Activated T-helper 1 cell treated with anti-CD3 and anti-CD28 coated beads, Interleukin-12 subunit alpha, Interleukin-12 subunit beta, Interleukin-2, Interleukin-4 antibody, amounts not matched to agents 30 ng/mL and 10 ng/mL and 1 ng/mL, durations not matched to agents 14 hours and 24 hours and 36 hours (primary cell): ENCODE measurements at regions not wholly inside any gene's neighbourhood (a gene's known extent, or its start where the extent isn't known, plus 50 kb on each side); places are given as distances from the start of the nearest gene placed in this dataset.

Source experiments
- DNase-seq: peaks from one replicate; pipeline ENCODE4 v3.0.0; 2021; ENCODE audit warnings: low spot score
- H3K27ac Mint-ChIP-seq: one replicate; pipeline ENCODE4 v1.8.0; 2021; ENCODE audit warnings: mild to moderate bottlenecking, mixed read lengths
- H3K27me3 Mint-ChIP-seq: one replicate; pipeline ENCODE4 v1.8.0; 2022; ENCODE audit warnings: mild to moderate bottlenecking, moderate library complexity, mixed read lengths; ENCODE audit not compliant: insufficient read depth
- H3K36me3 Mint-ChIP-seq: one replicate; pipeline ENCODE4 v1.8.0; 2021; ENCODE audit warnings: low read depth, mixed read lengths
- H3K4me1 Mint-ChIP-seq: one replicate; pipeline ENCODE4 v1.8.0; 2021; ENCODE audit warnings: low read depth, mixed read lengths
- H3K4me3 Mint-ChIP-seq: one replicate; pipeline ENCODE4 v1.8.0; 2021; ENCODE audit warnings: mild to moderate bottlenecking, moderate library complexity, mixed read lengths
- H3K9me3 Mint-ChIP-seq: one replicate; pipeline ENCODE4 v1.8.0; 2021; ENCODE audit warnings: mixed read lengths
- intact Hi-C: fragments of 100-400 bp; cut with micrococcal nuclease; formaldehyde crosslinking; loops from one replicate; pipeline ENCODE4 v1.15.1; 2024

- Mint-ChIP-seq H3K4me1 (no peaks in the 10 kb centered on the region), H3K27me3 (peaks cover 5% of the 10 kb centered on the region), H3K9me3 (no peaks in the 10 kb centered on the region), H3K27ac (no peak overlapping the region), H3K4me3 (no peak overlapping the region), H3K36me3 (no peaks in the 10 kb centered on the region)
- no peak for DNase-seq
- intact Hi-C loops: no loop called here
These were observed 102.9 kb downstream of the CETN3 start for GRCh38 chr5:90306613-90307012.

DNA sequence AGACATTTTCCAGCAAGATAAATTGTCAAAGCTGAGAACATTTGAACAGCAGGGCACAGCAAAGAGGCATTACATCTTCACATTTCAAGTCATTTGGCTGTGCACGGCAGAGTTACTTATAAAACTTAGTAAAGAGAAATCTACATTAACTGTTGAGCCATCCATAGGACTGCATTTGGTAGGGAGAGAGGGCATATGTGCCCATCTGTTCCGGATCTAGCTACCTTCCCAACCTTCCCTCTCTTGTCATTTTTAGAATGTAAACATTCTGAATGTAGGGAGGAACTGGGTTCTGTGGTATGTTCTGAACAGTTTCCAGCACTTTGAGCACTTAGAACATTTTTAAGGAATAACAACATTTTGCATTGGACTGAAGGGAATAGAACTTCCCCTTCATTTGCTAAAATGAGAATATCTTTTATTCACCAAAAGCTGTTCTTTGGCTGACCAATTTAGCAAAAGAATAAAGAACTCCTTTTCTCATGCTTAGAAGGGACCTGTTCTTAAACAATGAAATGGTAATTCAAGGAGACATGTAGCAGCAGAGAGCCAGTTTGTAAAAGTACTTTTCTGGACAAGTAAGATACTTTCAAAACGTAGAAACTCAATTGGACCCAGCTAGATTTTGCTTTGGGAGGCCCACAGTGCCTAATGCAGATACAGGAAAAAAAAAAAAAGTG is 104.4 kb downstream of the CETN3 start:
- intact Hi-C loops: no loop called here
- Mint-ChIP-seq H3K4me1 (no peaks in the 10 kb centered on the region), H3K36me3 (no peaks in the 10 kb centered on the region), H3K27ac (no peak overlapping the region), H3K27me3 (peaks cover 5% of the 10 kb centered on the region), H3K9me3 (no peaks in the 10 kb centered on the region), H3K4me3 (no peak overlapping the region)
- no peak for DNase-seq

DNA sequence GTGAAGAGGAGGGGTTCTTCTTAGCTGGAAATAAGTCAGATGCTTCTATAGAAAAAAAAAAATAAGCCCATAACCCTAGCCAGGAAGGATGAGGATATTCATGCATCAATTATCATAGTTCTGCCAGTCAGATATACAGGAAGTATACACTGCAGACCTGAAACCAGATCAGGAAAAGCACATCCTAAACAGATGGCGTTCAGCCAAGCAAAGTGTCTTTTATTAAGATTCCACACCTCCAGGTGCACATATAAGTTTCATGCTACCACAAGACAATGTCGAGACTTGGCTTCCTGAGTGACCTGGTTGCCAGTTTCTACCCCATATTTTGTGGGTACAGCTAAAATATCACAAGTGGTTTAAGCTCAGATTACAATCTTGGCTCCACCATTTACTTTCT is 108.3 kb downstream of the CETN3 start:
- H3K4me3 Mint-ChIP-seq: no peak overlapping the region
- no peaks in the 10 kb centered on the region for H3K36me3 Mint-ChIP-seq
- intact Hi-C loops: no loop called here
- H3K27ac Mint-ChIP-seq: no peak overlapping the region
- DNase-seq: no peak
- H3K4me1 Mint-ChIP-seq: no peaks in the 10 kb centered on the region
- H3K27me3 Mint-ChIP-seq: peaks cover 2% of the 10 kb centered on the region
- H3K9me3 Mint-ChIP-seq: no peaks in the 10 kb centered on the region

DNA sequence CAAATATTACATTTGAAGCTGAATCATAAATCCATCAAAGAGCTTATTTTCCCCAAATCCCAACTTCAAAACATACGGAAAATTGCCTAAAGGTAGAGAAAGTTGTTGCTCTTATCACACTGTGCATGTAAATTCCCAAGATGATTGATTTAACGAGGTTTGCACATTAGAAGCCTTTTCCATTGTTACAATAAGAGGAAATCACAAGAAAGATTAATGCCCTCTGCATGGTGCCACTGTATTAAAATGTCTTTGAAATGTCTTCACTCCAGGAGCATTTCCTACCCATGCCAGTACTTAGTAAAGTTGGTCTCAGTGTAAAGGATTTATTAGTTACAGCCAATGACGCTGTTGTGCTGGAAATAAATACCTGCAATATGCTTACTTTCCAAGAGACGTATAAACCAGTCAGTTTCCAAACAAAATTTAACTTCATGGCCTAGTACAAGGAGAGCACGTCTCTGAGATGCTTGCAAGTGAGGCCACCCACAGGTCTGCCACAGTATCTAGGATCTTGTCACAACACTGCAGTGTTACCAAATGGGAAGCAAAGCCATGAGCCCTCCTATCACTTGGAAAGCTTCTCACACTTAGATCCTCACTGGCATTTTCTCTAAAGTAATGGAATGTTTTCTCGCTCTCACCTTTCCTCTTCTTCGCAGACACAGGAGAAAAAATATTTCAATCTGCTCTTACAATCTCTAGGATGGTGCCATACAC is 112.4 kb downstream of the CETN3 start:
- H3K4me1 Mint-ChIP-seq: no peaks in the 10 kb centered on the region
- no peaks in the 10 kb centered on the region for H3K36me3 Mint-ChIP-seq
- H3K9me3 Mint-ChIP-seq: no peaks in the 10 kb centered on the region
- no peak for DNase-seq
- intact Hi-C loops: no loop called here
- H3K27me3 Mint-ChIP-seq: no peaks in the 10 kb centered on the region
- H3K27ac Mint-ChIP-seq: no peak overlapping the region
- H3K4me3 Mint-ChIP-seq: no peak overlapping the region

- H3K27me3 Mint-ChIP-seq: no peaks in the 10 kb centered on the region
- H3K4me1 Mint-ChIP-seq: no peaks in the 10 kb centered on the region
- H3K27ac Mint-ChIP-seq: no peak overlapping the region
- no peak for DNase-seq
- H3K4me3 Mint-ChIP-seq: no peak overlapping the region
- intact Hi-C loops: no loop called here
- no peaks in the 10 kb centered on the region for H3K9me3 Mint-ChIP-seq
- no peaks in the 10 kb centered on the region for H3K36me3 Mint-ChIP-seq
These were observed 115.0 kb downstream of the CETN3 start for GRCh38 chr5:90294604-90295003.

- Mint-ChIP-seq H3K4me1 (no peaks in the 10 kb centered on the region), H3K27me3 (no peaks in the 10 kb centered on the region), H3K4me3 (no peak overlapping the region), H3K27ac (no peak overlapping the region), H3K9me3 (no peaks in the 10 kb centered on the region), H3K36me3 (no peaks in the 10 kb centered on the region)
- no peak for DNase-seq
- intact Hi-C loops: no loop called here
These were observed 115.6 kb downstream of the CETN3 start for GRCh38 chr5:90293931-90294330.

- Mint-ChIP-seq H3K9me3 (no peaks in the 10 kb centered on the region), H3K27me3 (no peaks in the 10 kb centered on the region), H3K4me1 (no peaks in the 10 kb centered on the region), H3K4me3 (no peak overlapping the region), H3K36me3 (no peaks in the 10 kb centered on the region), H3K27ac (no peak overlapping the region)
- intact Hi-C loops: no loop called here
- DNase-seq: no peak
These were observed 118.9 kb downstream of the CETN3 start for GRCh38 chr5:90290648-90291047.

- no peaks in the 10 kb centered on the region for H3K36me3 Mint-ChIP-seq
- no peak for DNase-seq
- intact Hi-C loops: no loop called here
- H3K9me3 Mint-ChIP-seq: no peaks in the 10 kb centered on the region
- H3K27me3 Mint-ChIP-seq: no peaks in the 10 kb centered on the region
- H3K4me3 Mint-ChIP-seq: no peak overlapping the region
- H3K27ac Mint-ChIP-seq: no peak overlapping the region
- H3K4me1 Mint-ChIP-seq: no peaks in the 10 kb centered on the region
These were observed 119.7 kb downstream of the CETN3 start for GRCh38 chr5:90289837-90290236.

GRCh38 chr5:90287036-90287435 is 122.5 kb downstream of the CETN3 start:
- H3K9me3 Mint-ChIP-seq: no peaks in the 10 kb centered on the region
- no peak overlapping the region for H3K27ac Mint-ChIP-seq
- H3K36me3 Mint-ChIP-seq: no peaks in the 10 kb centered on the region
- no peaks in the 10 kb centered on the region for H3K4me1 Mint-ChIP-seq
- no peaks in the 10 kb centered on the region for H3K27me3 Mint-ChIP-seq
- intact Hi-C loops: no loop called here
- no peak for DNase-seq
- no peak overlapping the region for H3K4me3 Mint-ChIP-seq

DNA sequence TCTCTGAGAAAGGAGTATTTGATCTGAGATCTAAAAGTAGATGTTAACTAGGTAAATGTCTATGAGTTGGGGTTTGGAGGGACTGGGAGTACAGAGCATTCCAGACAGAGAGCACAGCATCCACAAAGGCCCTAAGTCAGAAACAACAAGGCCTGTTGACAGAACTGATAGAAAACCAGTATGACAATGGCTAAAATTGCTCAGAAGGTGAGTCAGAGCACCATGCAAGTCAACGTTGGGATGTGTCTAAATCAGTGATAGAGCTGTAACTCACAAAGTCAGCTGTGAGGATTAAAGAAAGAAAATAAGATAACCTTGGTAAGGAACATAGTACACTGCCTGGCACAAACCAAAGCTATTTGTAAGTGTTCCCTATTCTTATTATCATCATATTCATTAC is 124.0 kb downstream of the CETN3 start:
- Mint-ChIP-seq H3K4me1 (no peaks in the 10 kb centered on the region), H3K4me3 (no peak overlapping the region), H3K36me3 (no peaks in the 10 kb centered on the region), H3K27ac (no peak overlapping the region), H3K27me3 (no peaks in the 10 kb centered on the region), H3K9me3 (no peaks in the 10 kb centered on the region)
- no peak for DNase-seq
- intact Hi-C loops: no loop called here

GRCh38 chr5:90284375-90284774 is 125.2 kb downstream of the CETN3 start:
- H3K4me3 Mint-ChIP-seq: no peak overlapping the region
- no peaks in the 10 kb centered on the region for H3K4me1 Mint-ChIP-seq
- no peaks in the 10 kb centered on the region for H3K36me3 Mint-ChIP-seq
- H3K27ac Mint-ChIP-seq: no peak overlapping the region
- no peak for DNase-seq
- no peaks in the 10 kb centered on the region for H3K27me3 Mint-ChIP-seq
- no peaks in the 10 kb centered on the region for H3K9me3 Mint-ChIP-seq
- intact Hi-C loops: no loop called here

DNA sequence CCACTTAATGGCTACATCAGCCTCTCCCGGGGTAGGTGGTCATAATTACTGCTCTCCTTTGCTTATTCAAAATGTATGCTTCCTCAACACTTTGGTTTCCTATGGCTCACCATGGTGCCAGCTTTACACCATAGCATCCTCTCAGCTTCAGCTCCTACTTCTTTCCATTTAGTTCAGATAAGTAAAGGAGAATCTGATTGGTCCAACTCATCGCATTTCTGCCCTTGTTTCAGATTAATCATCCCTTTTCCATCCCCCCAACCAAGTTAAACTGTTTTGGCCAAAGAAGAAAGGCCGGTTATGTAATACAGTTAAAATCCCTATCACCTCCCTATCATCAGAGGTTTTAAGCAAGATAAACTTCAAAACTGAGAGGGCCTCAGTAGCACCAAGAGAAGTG is 130.5 kb downstream of the CETN3 start:
- no peaks in the 10 kb centered on the region for H3K36me3 Mint-ChIP-seq
- intact Hi-C loops: no loop called here
- no peaks in the 10 kb centered on the region for H3K4me1 Mint-ChIP-seq
- no peaks in the 10 kb centered on the region for H3K27me3 Mint-ChIP-seq
- no peak overlapping the region for H3K27ac Mint-ChIP-seq
- no peak for DNase-seq
- no peaks in the 10 kb centered on the region for H3K9me3 Mint-ChIP-seq
- H3K4me3 Mint-ChIP-seq: no peak overlapping the region

GRCh38 chr5:90274216-90274615 is 135.3 kb downstream of the CETN3 start:
- Mint-ChIP-seq H3K4me3 (no peak overlapping the region), H3K9me3 (no peaks in the 10 kb centered on the region), H3K4me1 (no peaks in the 10 kb centered on the region), H3K27ac (no peak overlapping the region), H3K36me3 (no peaks in the 10 kb centered on the region), H3K27me3 (no peaks in the 10 kb centered on the region)
- intact Hi-C loops: no loop called here
- no peak for DNase-seq
